OCI-LY1 (cell line): ENCODE measurements at regions not wholly inside any gene's neighbourhood (a gene's known extent, or its start where the extent isn't known, plus 50 kb on each side); places are given as distances from the start of the nearest gene placed in this dataset.

Source experiments
- CTCF ChIP-seq: fragments of 200-600 bp; sonication (generic), shearing (Covaris generic); IDR thresholded peaks from 2 replicates; pipeline ENCODE4 v1.5.1; 2017; ENCODE audit warnings: mild to moderate bottlenecking, antibody characterized with exemption, low read length, moderate library complexity, mixed read lengths
- EZH2 ChIP-seq: fragments of 200-600 bp; sonication (generic), shearing (Covaris generic); IDR thresholded peaks from 2 replicates; pipeline ENCODE4 v1.8.0; 2017; ENCODE audit warnings: borderline replicate concordance, mixed run types, mild to moderate bottlenecking, antibody characterized with exemption, low read length, moderate library complexity, mixed read lengths

GRCh38 chr14:76931631-76932402 lies 96.7 kb downstream of the IRF2BPL start:
- TF ChIP-seq CTCF: no peak
- TF ChIP-seq EZH2: no peak
